Colonic mucosa (tissue), 4 donors: ENCODE measurements at regions not wholly inside any gene's neighbourhood (a gene's known extent, or its start where the extent isn't known, plus 50 kb on each side); places are given as distances from the start of the nearest gene placed in this dataset.
"Not testable (repeated sequence)": the region's sequence is repeated elsewhere in the genome, so short reads cannot be mapped to it uniquely, and the experiment has no call there.

Experiments
- DNase-seq: peaks from one replicate; pipeline ENCODE4 v3.0.0-alpha.2; 2020
- H3K27ac ChIP-seq: fragments of 200-600 bp; one replicate; pipeline ENCODE4 v1.8.0; 2021
- H3K27me3 ChIP-seq: fragments of 200-600 bp; one replicate; pipeline ENCODE4 v1.8.0; 2021
- H3K36me3 ChIP-seq: fragments of 200-600 bp; one replicate; pipeline ENCODE4 v1.8.0; 2021
- H3K4me1 ChIP-seq: fragments of 200-600 bp; one replicate; pipeline ENCODE4 v1.8.0; 2021; ENCODE audit warnings: mild to moderate bottlenecking
- H3K4me3 ChIP-seq: fragments of 200-600 bp; one replicate; pipeline ENCODE4 v1.8.0; 2021
- H3K9ac ChIP-seq, 2 donors: one replicate each; pipeline ENCODE4 v1.7.0; 2013; ENCODE audit warnings: control low read depth in 2 of 2, low read depth in 2 of 2, low read length in 2 of 2
- H3K9me3 ChIP-seq: fragments of 200-600 bp; one replicate; pipeline ENCODE4 v1.8.0; 2021
- CTCF ChIP-seq: fragments of 200-600 bp; IDR thresholded peaks from one replicate; pipeline ENCODE4 v1.8.0; 2022; ENCODE audit warnings: antibody characterized with exemption, mild to moderate bottlenecking
- intact Hi-C: fragments of 100-400 bp; cut with DNase I; formaldehyde crosslinking; loops from one replicate; pipeline ENCODE4 v1.14.1; 2022
- donor health status: healthy.
- donor health status: DM: no; HTN: no; CAD: no.
- donor health status: DM: no; HTN: no; CAD: no.

- DNase-seq = no peak
- Histone ChIP-seq H3K4me3 (no peak overlapping the region), H3K36me3 (no peaks in the 10 kb centered on the region), H3K9ac (no peak overlapping the region), H3K27me3 (no peaks in the 10 kb centered on the region), H3K4me1 (no peaks in the 10 kb centered on the region), H3K9me3 (no peaks in the 10 kb centered on the region), H3K27ac (no peak overlapping the region)
- intact Hi-C loops = no loop called here
- no peak for TF ChIP-seq CTCF
Observed at GRCh38 chr10:8404721-8405120, 350.2 kb downstream of the GATA3 start.

GRCh38 chr10:8405596-8405995, 351.1 kb downstream of the GATA3 start:
- H3K4me1 ChIP-seq = no peaks in the 10 kb centered on the region
- H3K27ac ChIP-seq = no peak overlapping the region
- no peaks in the 10 kb centered on the region for H3K27me3 ChIP-seq
- no peaks in the 10 kb centered on the region for H3K36me3 ChIP-seq
- no peaks in the 10 kb centered on the region for H3K9me3 ChIP-seq
- intact Hi-C loops = no loop called here
- no peak for TF ChIP-seq CTCF
- no peak overlapping the region for H3K4me3 ChIP-seq
- DNase-seq = no peak
- H3K9ac ChIP-seq = no peak overlapping the region

- Histone ChIP-seq H3K36me3 (no peaks in the 10 kb centered on the region), H3K27me3 (no peaks in the 10 kb centered on the region), H3K9me3 (no peaks in the 10 kb centered on the region), H3K9ac (no peak overlapping the region), H3K4me1 (no peaks in the 10 kb centered on the region), H3K4me3 (no peak overlapping the region), H3K27ac (no peak overlapping the region)
- intact Hi-C loops = no loop called here
- no peak for DNase-seq
- TF ChIP-seq CTCF = no peak
Observed at GRCh38 chr10:8407501-8408021, 353.1 kb downstream of the GATA3 start.

DNA sequence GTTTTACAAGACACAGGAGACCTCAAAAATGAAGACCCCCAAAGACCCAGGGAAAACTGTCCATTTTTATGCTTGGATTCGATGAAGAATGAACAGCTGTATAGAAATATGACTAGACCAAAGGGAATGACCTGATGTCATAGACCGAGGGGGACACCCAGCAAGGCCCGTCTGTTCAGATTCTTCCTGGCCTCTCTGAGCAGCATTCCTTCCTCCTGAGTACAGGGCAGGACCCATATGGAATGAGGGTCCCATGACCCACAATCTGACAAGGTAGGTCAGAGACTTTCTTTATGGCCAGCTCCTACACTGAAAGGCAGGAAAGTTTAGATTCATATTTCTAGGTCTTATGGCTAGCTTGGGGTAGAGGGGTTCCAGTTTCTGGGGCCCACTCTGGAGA, 356.0 kb downstream of the GATA3 start:
- DNase-seq = no peak
- H3K27me3 ChIP-seq = no peaks in the 10 kb centered on the region
- H3K27ac ChIP-seq = no peak overlapping the region
- no peak overlapping the region for H3K9ac ChIP-seq
- intact Hi-C loops = no loop called here
- H3K4me3 ChIP-seq = no peak overlapping the region
- TF ChIP-seq CTCF = no peak
- no peaks in the 10 kb centered on the region for H3K4me1 ChIP-seq
- no peaks in the 10 kb centered on the region for H3K36me3 ChIP-seq
- H3K9me3 ChIP-seq = no peaks in the 10 kb centered on the region

GRCh38 chr10:8412541-8412940, 358.1 kb downstream of the GATA3 start:
- TF ChIP-seq CTCF = no peak
- no peak overlapping the region for H3K9ac ChIP-seq
- DNase-seq = no peak
- H3K36me3 ChIP-seq = no peaks in the 10 kb centered on the region
- intact Hi-C loops = no loop called here
- no peaks in the 10 kb centered on the region for H3K27me3 ChIP-seq
- no peaks in the 10 kb centered on the region for H3K4me1 ChIP-seq
- H3K9me3 ChIP-seq = no peaks in the 10 kb centered on the region
- H3K4me3 ChIP-seq = no peak overlapping the region
- H3K27ac ChIP-seq = no peak overlapping the region

GRCh38 chr10:8415029-8415428, 360.5 kb downstream of the GATA3 start:
- H3K9ac ChIP-seq, H3K36me3 ChIP-seq, H3K4me1 ChIP-seq, H3K27me3 ChIP-seq, H3K4me3 ChIP-seq, H3K9me3 ChIP-seq, DNase-seq, H3K27ac ChIP-seq, intact Hi-C loops: not testable (repeated sequence)
